ENCODE measurements at regions not wholly inside any gene's neighbourhood (a gene's known extent, or its start where the extent isn't known, plus 50 kb on each side); places are given as distances from the start of the nearest gene placed in this dataset.

DNA sequence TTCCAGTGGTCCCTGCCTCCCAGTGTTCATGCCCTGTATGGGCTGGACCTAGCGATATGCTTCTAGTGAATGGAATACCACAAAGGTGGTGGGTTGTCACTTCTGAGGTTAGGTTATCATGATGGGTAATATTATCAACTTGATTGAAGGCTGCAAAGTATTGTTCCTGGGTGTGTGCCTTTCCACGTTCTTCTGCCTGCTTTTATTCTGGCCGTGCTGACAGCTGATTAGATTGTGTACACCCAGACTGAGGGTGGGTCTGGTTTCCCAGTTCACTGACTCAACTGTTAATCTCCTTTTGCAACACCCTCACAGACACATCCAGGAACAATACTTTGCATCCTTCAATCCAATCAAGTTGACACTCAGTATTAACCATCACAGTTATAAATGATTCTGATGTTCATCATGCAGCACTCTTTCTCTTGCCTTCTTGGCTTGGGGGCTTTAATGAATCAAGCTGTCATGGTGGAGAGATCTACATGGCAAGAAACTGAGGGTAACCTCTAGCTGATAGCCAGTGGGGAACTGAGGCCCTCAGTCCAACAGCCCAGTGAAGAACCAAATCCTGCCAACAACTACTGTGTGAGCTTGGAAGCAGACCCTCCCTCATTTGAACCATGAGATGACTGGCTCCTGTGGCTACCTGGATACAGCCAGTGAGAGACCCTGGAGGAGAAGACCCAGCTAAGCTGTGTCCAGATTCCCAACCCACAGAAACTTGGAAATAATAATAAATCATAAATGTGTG lies 63.0 kb upstream of the CELF4 start:
- Histone ChIP-seq H3K9me3 (replicated peaks; ENCODE audit: control insufficient read depth, insufficient read depth, low read length) (no peaks in the 10 kb centered on the region), H3K27me3 (replicated peaks in 1 of 2; ENCODE audit: control insufficient read depth in 2 of 2, insufficient read depth in 2 of 2, low read length in 1 of 2) (no peaks in the 10 kb centered on the region), H3K27ac (ENCODE audit: control insufficient read depth, insufficient read depth) (no peak overlapping the region), H3K4me1 (ENCODE audit: control insufficient read depth, insufficient read depth, low read length) (no peaks in the 10 kb centered on the region), H2AFZ (ENCODE audit: control insufficient read depth, low read depth, low read length) (no peak overlapping the region), H4K20me1 (ENCODE audit: control insufficient read depth, insufficient read depth) (no peaks in the 10 kb centered on the region), H3K4me3 (no peak overlapping the region), H3K9ac (ENCODE audit: control insufficient read depth, insufficient read depth, low read length) (no peak overlapping the region), H3K4me2 (ENCODE audit: control insufficient read depth, insufficient read depth) (no peak overlapping the region), H3K36me3 (ENCODE audit: control insufficient read depth in 2 of 2, insufficient read depth in 2 of 2, low read length in 1 of 2) (no peaks in the 10 kb centered on the region), H3K79me2 (ENCODE audit: control insufficient read depth, insufficient read depth, low read length) (no peaks in the 10 kb centered on the region)
- ChIA-PET SMC1A (ENCODE audit: uncharacterized antibody, unreplicated experiment) (no interaction called here), CTCF (no interaction called here), POLR2A (no interaction called here), RAD21 (ENCODE audit: unreplicated experiment) (no interaction called here)
- 10% methylated on average over 3 of the region's 3 CpGs for WGBS (ENCODE audit: insufficient coverage, insufficient replicate concordance, low lambda C conversion rate, missing lambda C conversion rate)
- FAIRE-seq (no peak), ATAC-seq (no peak), DNase-seq (ENCODE audit: low read depth, low spot score) (no peak)
- BruUV-seq (replicated peaks) = no TSS peak
- intact Hi-C loops (cut with micrococcal nuclease; ENCODE audit: unreplicated experiment) (no loop called here), in situ Hi-C loops (cut with MboI) (no loop called here)
- no peak for TF ChIP-seq SMAD5 (IDR thresholded peaks at IDR 0.05; ENCODE audit: low read depth)
- no peak for TF ChIP-seq SUPT20H (IDR thresholded peaks at IDR 0.05; ENCODE audit: borderline replicate concordance, control insufficient read depth, low read depth, low read length)
- TF ChIP-seq EP300 (IDR thresholded peaks at IDR 0.05; ENCODE audit: borderline replicate concordance in 1 of 2, control insufficient read depth in 1 of 2, low read depth in 2 of 2, low read length in 2 of 2) = no peak
- TF ChIP-seq ZNF384 (IDR thresholded peaks at IDR 0.05; ENCODE audit: borderline replicate concordance, low read depth, low read length) = no peak
- no peak for TF ChIP-seq CBX5 (IDR thresholded peaks at IDR 0.05; ENCODE audit: low read depth)
- TF ChIP-seq NFIC (IDR thresholded peaks at IDR 0.05; ENCODE audit: low read depth, low read length) = no peak
- TF ChIP-seq MEF2A (IDR thresholded peaks at IDR 0.05; ENCODE audit: insufficient read depth, low read depth, low read length) = no peak
- TF ChIP-seq, protein P1, sequence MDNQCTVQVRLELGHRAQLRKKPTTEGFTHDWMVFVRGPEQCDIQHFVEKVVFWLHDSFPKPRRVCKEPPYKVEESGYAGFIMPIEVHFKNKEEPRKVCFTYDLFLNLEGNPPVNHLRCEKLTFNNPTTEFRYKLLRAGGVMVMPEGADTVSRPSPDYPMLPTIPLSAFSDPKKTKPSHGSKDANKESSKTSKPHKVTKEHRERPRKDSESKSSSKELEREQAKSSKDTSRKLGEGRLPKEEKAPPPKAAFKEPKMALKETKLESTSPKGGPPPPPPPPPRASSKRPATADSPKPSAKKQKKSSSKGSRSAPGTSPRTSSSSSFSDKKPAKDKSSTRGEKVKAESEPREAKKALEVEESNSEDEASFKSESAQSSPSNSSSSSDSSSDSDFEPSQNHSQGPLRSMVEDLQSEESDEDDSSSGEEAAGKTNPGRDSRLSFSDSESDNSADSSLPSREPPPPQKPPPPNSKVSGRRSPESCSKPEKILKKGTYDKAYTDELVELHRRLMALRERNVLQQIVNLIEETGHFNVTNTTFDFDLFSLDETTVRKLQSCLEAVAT (IDR thresholded peaks at IDR 0.05) = no peak
- TF ChIP-seq IRF4 (IDR thresholded peaks at IDR 0.05; ENCODE audit: low read depth, low read length) = no peak
- no peak for TF ChIP-seq STAT1 (conservative IDR thresholded peaks at IDR 0.05)
- no peak for TF ChIP-seq GATAD2B (conservative IDR thresholded peaks at IDR 0.05; ENCODE audit: low read depth)
- TF ChIP-seq, protein P2, sequence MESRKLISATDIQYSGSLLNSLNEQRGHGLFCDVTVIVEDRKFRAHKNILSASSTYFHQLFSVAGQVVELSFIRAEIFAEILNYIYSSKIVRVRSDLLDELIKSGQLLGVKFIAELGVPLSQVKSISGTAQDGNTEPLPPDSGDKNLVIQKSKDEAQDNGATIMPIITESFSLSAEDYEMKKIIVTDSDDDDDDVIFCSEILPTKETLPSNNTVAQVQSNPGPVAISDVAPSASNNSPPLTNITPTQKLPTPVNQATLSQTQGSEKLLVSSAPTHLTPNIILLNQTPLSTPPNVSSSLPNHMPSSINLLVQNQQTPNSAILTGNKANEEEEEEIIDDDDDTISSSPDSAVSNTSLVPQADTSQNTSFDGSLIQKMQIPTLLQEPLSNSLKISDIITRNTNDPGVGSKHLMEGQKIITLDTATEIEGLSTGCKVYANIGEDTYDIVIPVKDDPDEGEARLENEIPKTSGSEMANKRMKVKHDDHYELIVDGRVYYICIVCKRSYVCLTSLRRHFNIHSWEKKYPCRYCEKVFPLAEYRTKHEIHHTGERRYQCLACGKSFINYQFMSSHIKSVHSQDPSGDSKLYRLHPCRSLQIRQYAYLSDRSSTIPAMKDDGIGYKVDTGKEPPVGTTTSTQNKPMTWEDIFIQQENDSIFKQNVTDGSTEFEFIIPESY (IDR thresholded peaks at IDR 0.05) = no peak
- no peak for TF ChIP-seq SUZ12 (IDR thresholded peaks at IDR 0.05; ENCODE audit: unreplicated experiment)
- TF ChIP-seq PAX5 (IDR thresholded peaks at IDR 0.05; ENCODE audit: borderline replicate concordance, low read depth, low read length) = no peak
- no peak for TF ChIP-seq POLR2A (IDR thresholded peaks at IDR 0.05; ENCODE audit: low read depth, low read length)
- TF ChIP-seq, protein P3, sequence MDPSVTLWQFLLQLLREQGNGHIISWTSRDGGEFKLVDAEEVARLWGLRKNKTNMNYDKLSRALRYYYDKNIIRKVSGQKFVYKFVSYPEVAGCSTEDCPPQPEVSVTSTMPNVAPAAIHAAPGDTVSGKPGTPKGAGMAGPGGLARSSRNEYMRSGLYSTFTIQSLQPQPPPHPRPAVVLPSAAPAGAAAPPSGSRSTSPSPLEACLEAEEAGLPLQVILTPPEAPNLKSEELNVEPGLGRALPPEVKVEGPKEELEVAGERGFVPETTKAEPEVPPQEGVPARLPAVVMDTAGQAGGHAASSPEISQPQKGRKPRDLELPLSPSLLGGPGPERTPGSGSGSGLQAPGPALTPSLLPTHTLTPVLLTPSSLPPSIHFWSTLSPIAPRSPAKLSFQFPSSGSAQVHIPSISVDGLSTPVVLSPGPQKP (IDR thresholded peaks at IDR 0.05; ENCODE audit: low read depth, low read length) = no peak

Measured in GM12878 (cell line).